OCI-LY1 (cell line): ENCODE measurements at regions not wholly inside any gene's neighbourhood (a gene's known extent, or its start where the extent isn't known, plus 50 kb on each side); places are given as distances from the start of the nearest gene placed in this dataset.

Experiments
- EZH2 ChIP-seq: fragments of 200-600 bp; sonication (generic), shearing (Covaris generic); IDR thresholded peaks from 2 replicates; pipeline ENCODE4 v1.8.0; 2017; ENCODE audit warnings: borderline replicate concordance, mixed run types, mild to moderate bottlenecking, antibody characterized with exemption, low read length, moderate library complexity, mixed read lengths
- TF ChIP-seq, protein P1 (sequence below): fragments of 200-600 bp; sonication (generic), shearing (Covaris generic); IDR thresholded peaks from 2 replicates; pipeline ENCODE4 v1.5.1; 2017; ENCODE audit warnings: mild to moderate bottlenecking, antibody characterized with exemption, low read length, moderate library complexity, mixed read lengths

DNA sequence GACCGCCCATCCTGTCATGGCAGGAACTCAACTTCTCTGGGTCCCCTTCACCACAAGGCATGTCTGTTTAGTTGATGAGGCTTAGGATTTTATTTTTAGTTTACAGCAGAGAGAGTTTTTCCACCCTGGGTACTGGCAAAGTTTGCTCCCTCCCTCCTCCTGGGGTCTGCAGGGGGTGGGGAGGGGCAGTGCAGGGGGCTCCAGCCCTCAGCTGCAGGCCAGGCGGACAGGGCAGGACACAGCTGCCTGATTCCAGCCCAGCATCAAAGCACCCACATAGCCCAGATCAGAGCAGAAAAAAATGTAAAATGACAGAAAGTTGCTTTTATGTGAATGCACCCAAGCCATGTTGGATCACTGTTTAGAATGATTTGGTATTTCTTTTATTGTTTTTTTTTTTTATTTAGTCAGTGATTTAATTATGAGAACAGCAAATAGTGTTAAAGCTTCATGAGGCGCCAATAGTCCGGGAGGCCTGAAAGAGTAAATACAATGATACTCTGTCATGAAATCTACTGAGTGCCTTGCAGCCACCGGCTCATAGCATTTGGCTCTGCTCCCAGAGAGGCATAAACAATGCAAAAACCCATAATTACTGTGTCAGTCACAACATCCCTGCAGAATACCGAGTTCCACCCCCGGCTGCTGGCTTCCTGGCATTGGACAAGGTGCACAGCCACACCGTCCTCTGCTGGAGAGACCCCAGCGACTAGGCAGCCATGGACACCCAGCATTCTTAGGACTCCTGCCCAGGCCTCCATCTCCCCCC, 923.5 kb downstream of the UQCRFS1 start:
- TF ChIP-seq, protein P1, sequence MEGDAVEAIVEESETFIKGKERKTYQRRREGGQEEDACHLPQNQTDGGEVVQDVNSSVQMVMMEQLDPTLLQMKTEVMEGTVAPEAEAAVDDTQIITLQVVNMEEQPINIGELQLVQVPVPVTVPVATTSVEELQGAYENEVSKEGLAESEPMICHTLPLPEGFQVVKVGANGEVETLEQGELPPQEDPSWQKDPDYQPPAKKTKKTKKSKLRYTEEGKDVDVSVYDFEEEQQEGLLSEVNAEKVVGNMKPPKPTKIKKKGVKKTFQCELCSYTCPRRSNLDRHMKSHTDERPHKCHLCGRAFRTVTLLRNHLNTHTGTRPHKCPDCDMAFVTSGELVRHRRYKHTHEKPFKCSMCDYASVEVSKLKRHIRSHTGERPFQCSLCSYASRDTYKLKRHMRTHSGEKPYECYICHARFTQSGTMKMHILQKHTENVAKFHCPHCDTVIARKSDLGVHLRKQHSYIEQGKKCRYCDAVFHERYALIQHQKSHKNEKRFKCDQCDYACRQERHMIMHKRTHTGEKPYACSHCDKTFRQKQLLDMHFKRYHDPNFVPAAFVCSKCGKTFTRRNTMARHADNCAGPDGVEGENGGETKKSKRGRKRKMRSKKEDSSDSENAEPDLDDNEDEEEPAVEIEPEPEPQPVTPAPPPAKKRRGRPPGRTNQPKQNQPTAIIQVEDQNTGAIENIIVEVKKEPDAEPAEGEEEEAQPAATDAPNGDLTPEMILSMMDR = no peak
- TF ChIP-seq EZH2 = no peak
